IPS-20b (cell line): ENCODE measurements at regions not wholly inside any gene's neighbourhood (a gene's known extent, or its start where the extent isn't known, plus 50 kb on each side); places are given as distances from the start of the nearest gene placed in this dataset.

Source experiments
- H3K27ac ChIP-seq: one replicate; pipeline ENCODE4 v1.5.1; 2013; ENCODE audit warnings: low read length
- H3K27me3 ChIP-seq: 2 replicates; pipeline ENCODE4 v1.6.1; 2013; ENCODE audit warnings: mild to moderate bottlenecking, low read length, inconsistent platforms; ENCODE audit not compliant: insufficient read depth
- H3K36me3 ChIP-seq: 2 replicates; pipeline ENCODE4 v1.6.1; 2013; ENCODE audit warnings: low read depth, mild to moderate bottlenecking, inconsistent platforms, low read length, moderate library complexity; ENCODE audit not compliant: insufficient read depth
- H3K4me1 ChIP-seq: 2 replicates; pipeline ENCODE4 v1.6.1; 2013; ENCODE audit warnings: mild to moderate bottlenecking, control low read depth, inconsistent platforms, low read length, moderate library complexity; ENCODE audit not compliant: insufficient read depth
- H3K4me3 ChIP-seq: 2 replicates; pipeline ENCODE4 v1.5.1; 2013; ENCODE audit warnings: mild to moderate bottlenecking, low read length, inconsistent platforms
- H3K9ac ChIP-seq: 2 replicates; pipeline ENCODE4 v1.6.1; 2013; ENCODE audit warnings: low read depth, mild to moderate bottlenecking, inconsistent platforms, low read length, moderate library complexity
- H3K9me3 ChIP-seq: 2 replicates; pipeline ENCODE4 v1.6.1; 2013; ENCODE audit warnings: mild to moderate bottlenecking, low read depth, low read length, inconsistent platforms; ENCODE audit not compliant: insufficient read depth

DNA sequence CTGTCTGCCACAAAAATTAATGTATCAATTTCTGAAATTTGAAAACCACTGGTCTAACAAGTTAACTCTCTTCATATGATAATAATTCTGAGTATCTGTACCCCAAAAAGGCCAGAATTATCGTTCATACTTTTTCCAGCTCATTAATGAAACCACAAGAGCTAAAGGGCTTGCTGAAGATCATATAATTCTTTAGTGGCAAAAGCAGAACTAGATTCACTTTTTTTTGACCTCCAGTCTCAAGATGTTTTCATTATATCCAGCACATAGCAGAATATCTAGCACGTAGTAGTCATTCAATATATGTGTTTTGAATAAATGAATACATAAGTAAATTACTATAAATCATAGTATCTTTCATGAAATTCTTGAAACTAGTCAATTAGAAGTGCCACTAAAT is 246.7 kb upstream of the KCNH8 start:
- no peak overlapping the region for H3K4me3 ChIP-seq
- H3K9me3 ChIP-seq, result no peaks in the 10 kb centered on the region
- H3K27me3 ChIP-seq, result no peaks in the 10 kb centered on the region
- no peaks in the 10 kb centered on the region for H3K4me1 ChIP-seq
- H3K27ac ChIP-seq, result no peak overlapping the region
- H3K9ac ChIP-seq, result no peak overlapping the region
- H3K36me3 ChIP-seq, result no peaks in the 10 kb centered on the region

DNA sequence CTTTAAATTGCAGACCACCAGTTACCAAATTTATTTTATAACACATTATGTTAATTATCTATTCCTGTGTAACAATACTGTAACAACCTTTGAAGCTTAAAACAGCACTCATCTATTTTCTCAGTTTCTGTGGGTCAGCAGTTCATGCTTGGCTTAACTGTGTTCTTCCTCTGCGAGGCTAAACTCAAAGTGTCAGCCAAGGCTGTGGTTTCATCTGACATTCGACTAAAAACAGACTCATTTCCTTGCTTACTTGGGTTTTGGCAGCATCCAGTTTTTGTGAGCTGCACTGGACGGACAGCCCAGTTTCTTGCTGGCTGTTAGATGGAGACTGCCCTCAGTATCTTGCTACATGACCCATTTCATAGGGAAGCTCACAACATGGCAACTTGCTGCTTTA is 247.3 kb upstream of the KCNH8 start:
- Histone ChIP-seq H3K27ac (no peak overlapping the region), H3K9ac (no peak overlapping the region)

DNA sequence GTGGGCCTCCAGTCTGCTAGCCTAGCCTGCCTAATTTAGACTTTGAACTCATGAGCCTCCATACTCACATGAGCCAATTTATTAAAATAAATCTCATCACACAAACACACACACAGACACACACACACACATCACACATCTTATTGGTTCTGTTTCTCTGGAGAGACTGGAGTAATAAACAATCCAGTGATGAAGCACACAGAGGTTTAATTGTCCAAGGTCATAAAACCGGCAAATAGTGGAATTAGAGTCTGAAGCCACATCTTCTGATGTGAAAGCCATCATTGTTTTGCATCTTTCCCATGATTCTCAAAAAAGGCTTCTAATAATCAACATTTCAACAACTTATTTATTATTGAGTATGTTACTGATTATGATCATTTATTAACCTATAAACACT is 249.4 kb upstream of the KCNH8 start:
- no peaks in the 10 kb centered on the region for H3K27me3 ChIP-seq
- no peak overlapping the region for H3K4me3 ChIP-seq
- no peak overlapping the region for H3K9ac ChIP-seq
- peaks cover 3% of the 10 kb centered on the region; the same call in 1 of the 2 replicates for H3K4me1 ChIP-seq
- H3K36me3 ChIP-seq, result no peaks in the 10 kb centered on the region
- no peak overlapping the region for H3K27ac ChIP-seq
- H3K9me3 ChIP-seq, result no peaks in the 10 kb centered on the region

More for the DNA sequence above, 247.3 kb upstream of the KCNH8 start:
- H3K9me3 ChIP-seq, result no peaks in the 10 kb centered on the region
- no peaks in the 10 kb centered on the region for H3K36me3 ChIP-seq
- H3K27me3 ChIP-seq, result no peaks in the 10 kb centered on the region
- H3K4me3 ChIP-seq, result no peak overlapping the region
- H3K4me1 ChIP-seq, result peaks cover 3% of the 10 kb centered on the region; the same call in 1 of the 2 replicates

DNA sequence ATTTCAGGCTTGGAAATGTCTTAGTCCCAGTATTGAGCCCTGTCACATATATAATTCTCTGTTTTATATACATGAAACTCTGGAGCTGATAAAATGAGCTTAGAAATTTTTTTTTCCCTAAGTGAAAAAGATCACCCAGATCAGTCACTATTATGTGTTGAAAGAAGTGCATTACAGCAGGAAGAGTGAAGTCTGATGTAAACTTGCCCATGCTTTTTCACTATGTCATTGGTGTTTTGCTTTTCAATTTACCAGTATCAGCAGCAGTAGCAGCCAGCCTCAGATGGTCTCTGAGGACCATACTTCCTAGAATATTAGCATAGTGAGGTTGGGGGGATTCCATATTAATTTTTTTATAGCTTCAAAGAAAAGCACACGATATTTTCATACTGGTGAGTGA is 255.6 kb upstream of the KCNH8 start:
- no peaks in the 10 kb centered on the region for H3K9me3 ChIP-seq
- no peak overlapping the region for H3K4me3 ChIP-seq
- H3K9ac ChIP-seq, result no peak overlapping the region
- no peaks in the 10 kb centered on the region for H3K36me3 ChIP-seq
- H3K27me3 ChIP-seq, result no peaks in the 10 kb centered on the region
- peaks cover 3% of the 10 kb centered on the region; the same call in 1 of the 2 replicates for H3K4me1 ChIP-seq
- H3K27ac ChIP-seq, result no peak overlapping the region

DNA sequence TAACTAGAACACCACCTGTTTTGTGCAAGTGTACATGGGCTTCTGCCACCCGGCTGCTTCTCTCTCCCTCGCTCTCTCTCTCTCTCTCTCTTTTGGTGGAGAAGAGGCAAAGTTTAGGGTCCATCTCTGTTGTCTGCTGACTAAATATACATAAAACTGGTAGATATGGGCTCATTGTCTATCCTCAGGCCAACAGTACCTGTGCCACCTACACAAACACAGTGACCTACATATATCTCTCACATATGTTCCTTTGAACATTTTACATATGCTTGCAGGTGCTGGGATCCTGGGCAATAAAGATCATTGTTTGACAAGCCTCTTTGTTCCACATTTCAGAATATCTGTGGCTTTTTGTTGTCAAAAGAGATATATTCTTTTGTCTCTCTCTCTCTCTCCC is 256.3 kb upstream of the KCNH8 start:
- H3K9me3 ChIP-seq, result no peaks in the 10 kb centered on the region
- no peaks in the 10 kb centered on the region for H3K36me3 ChIP-seq
- H3K4me3 ChIP-seq, result no peak overlapping the region
- no peaks in the 10 kb centered on the region for H3K27me3 ChIP-seq
- H3K27ac ChIP-seq, result no peak overlapping the region
- H3K9ac ChIP-seq, result no peak overlapping the region
- peaks cover 3% of the 10 kb centered on the region; the same call in 1 of the 2 replicates for H3K4me1 ChIP-seq

DNA sequence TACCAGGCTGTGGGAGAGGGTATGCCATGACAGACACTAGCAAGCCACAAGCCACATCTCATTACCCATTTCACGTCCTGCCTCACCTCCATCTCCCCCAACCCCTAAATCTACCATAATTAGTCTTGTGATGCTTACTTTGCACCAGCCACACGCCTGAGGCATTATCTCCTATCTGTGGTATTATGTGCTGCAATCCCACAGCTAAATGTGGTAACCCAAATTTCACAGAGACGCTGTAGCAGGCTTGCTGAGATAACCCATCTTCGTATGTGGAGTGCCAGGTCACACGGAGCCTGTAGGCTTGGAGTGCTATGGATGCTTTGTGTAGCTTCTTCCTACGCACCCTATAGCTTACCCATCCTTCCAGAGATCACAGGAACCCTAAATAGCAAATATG is 256.7 kb upstream of the KCNH8 start:
- Histone ChIP-seq H3K9ac (no peak overlapping the region), H3K36me3 (no peaks in the 10 kb centered on the region), H3K27me3 (no peaks in the 10 kb centered on the region), H3K4me1 (peaks cover 3% of the 10 kb centered on the region; the same call in 1 of the 2 replicates), H3K9me3 (no peaks in the 10 kb centered on the region), H3K4me3 (no peak overlapping the region), H3K27ac (no peak overlapping the region)

DNA sequence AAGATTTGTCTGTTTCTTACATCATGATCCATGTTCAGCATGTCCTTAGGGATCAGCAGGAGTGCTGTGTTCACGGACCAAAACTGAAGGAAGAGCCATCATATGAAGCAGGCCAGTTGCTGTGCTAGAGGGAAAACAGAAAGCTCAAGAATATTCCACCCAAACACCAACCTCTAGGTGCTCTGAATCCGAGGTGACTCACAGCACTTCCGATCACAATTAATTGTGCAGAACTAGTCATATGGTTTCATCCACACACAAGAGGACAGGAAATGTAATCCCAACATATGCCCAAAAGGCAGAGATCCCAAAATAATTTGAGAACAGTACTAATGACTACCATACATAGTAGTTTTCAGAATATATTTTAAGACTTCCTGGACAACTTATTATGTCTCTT is 257.9 kb upstream of the KCNH8 start:
- no peak overlapping the region for H3K4me3 ChIP-seq
- no peaks in the 10 kb centered on the region for H3K9me3 ChIP-seq
- no peaks in the 10 kb centered on the region for H3K36me3 ChIP-seq
- H3K4me1 ChIP-seq, result no peaks in the 10 kb centered on the region
- H3K27ac ChIP-seq, result no peak overlapping the region
- no peaks in the 10 kb centered on the region for H3K27me3 ChIP-seq
- H3K9ac ChIP-seq, result no peak overlapping the region

DNA sequence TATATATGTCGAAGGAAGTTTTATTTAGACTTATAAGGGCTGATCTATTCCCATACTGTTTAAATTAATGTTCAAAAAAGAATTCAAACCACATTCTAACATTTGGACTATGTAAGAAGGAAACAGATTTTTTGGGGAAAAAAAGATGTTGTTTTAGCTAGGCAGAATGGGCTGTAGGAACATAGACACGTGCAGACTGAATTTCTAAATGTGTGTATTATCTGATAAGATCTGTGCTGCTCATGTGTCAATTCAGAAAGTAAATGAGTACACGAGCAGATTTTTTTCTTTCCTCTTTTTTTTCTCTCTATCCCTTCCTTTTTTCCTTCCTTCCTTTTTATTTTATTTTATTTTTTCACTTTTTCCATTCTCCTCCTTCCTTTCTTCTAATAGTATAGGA is 259.5 kb upstream of the KCNH8 start:
- Histone ChIP-seq H3K9me3 (no peaks in the 10 kb centered on the region), H3K36me3 (no peaks in the 10 kb centered on the region), H3K4me1 (no peaks in the 10 kb centered on the region), H3K27ac (no peak overlapping the region), H3K9ac (no peak overlapping the region), H3K27me3 (no peaks in the 10 kb centered on the region), H3K4me3 (no peak overlapping the region)

DNA sequence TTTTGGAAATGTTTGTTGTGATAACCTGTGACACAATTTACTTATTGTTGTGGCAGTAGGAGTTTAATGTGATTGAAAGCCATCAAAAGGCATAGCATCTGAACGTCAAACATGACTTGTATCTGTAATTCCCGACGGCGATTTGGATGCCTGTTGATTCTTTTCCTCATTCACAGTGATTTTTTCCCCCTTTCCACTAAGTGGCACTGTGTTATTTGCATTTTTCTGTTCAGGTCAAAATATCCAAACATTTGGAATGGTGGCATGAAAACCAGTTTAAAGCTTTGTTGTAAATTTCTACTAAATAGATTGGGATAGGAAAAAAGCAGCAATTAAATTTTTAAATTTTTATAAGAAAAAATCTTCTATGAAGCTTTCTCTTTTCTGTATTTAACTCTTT is 259.9 kb upstream of the KCNH8 start:
- no peak overlapping the region for H3K9ac ChIP-seq
- H3K9me3 ChIP-seq, result no peaks in the 10 kb centered on the region
- no peaks in the 10 kb centered on the region for H3K36me3 ChIP-seq
- no peaks in the 10 kb centered on the region for H3K4me1 ChIP-seq
- H3K27me3 ChIP-seq, result no peaks in the 10 kb centered on the region
- no peak overlapping the region for H3K27ac ChIP-seq
- no peak overlapping the region for H3K4me3 ChIP-seq

DNA sequence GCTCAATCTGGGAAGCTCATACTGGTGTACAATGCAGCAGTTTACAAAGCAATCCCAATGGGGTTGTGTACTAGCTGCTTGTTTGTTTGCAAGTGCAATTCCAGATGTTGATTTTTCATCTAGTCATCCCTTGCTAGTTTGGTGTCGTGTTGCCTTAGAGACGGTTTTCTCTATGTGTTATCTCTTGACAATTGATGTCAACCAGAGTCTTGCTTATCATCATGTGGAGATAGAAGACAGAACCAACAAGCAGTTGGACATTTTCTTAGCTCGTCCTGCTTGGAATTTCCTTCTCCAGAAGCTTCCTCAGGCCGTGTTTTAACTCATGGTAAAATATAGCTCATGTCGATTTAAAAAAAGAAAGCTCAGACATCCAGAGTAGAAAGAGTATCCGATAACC is 262.0 kb upstream of the KCNH8 start:
- Histone ChIP-seq H3K27ac (no peak overlapping the region), H3K4me1 (no peaks in the 10 kb centered on the region), H3K36me3 (no peaks in the 10 kb centered on the region), H3K9me3 (no peaks in the 10 kb centered on the region), H3K27me3 (no peaks in the 10 kb centered on the region), H3K9ac (no peak overlapping the region), H3K4me3 (no peak overlapping the region)

DNA sequence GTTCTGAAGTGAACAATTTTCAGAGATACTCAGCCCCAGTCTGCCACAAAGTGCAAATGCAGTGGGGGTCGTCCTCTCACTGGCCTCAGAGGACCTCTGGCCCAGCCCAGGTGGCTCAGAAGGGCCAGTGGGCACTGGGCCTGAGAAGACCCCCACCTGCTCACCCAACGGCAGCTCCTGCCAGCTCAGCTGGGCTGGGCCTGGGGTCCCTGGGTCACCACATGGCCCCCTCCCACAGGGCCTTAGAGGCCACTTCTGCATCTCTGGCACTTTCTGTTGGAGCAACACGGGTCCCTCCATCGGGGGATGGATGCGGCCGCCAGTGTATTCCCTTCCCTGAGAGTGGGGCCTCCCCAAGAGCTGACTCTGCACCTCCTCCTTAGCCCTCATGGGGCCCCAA is 262.7 kb upstream of the KCNH8 start:
- H3K4me3 ChIP-seq, result no peak overlapping the region
- no peak overlapping the region for H3K9ac ChIP-seq
- H3K36me3 ChIP-seq, result no peaks in the 10 kb centered on the region
- H3K4me1 ChIP-seq, result no peaks in the 10 kb centered on the region
- H3K27ac ChIP-seq, result no peak overlapping the region
- no peaks in the 10 kb centered on the region for H3K27me3 ChIP-seq
- no peaks in the 10 kb centered on the region for H3K9me3 ChIP-seq

DNA sequence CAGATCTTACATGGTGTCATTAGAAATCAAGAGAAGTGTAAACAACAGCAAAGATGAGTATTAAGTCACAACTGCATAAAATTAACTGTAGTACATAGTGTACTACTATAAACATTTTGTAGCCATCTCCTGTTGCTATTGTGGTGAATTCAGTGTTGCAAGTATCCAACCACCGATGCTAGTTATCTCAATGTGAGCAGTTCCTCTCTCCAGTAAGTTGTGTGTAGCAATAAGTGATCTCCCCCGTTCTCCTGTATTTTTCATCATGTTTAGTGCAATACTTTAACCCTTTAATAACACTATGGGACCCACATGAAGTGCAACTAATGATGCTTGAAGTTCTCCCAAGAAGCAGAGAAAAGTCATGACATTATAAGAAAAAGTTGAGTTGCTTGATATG is 264.7 kb upstream of the KCNH8 start:
- H3K4me1 ChIP-seq, result no peaks in the 10 kb centered on the region
- no peaks in the 10 kb centered on the region for H3K9me3 ChIP-seq
- H3K9ac ChIP-seq, result no peak overlapping the region
- no peak overlapping the region for H3K4me3 ChIP-seq
- H3K27me3 ChIP-seq, result no peaks in the 10 kb centered on the region
- H3K27ac ChIP-seq, result no peak overlapping the region
- H3K36me3 ChIP-seq, result no peaks in the 10 kb centered on the region

DNA sequence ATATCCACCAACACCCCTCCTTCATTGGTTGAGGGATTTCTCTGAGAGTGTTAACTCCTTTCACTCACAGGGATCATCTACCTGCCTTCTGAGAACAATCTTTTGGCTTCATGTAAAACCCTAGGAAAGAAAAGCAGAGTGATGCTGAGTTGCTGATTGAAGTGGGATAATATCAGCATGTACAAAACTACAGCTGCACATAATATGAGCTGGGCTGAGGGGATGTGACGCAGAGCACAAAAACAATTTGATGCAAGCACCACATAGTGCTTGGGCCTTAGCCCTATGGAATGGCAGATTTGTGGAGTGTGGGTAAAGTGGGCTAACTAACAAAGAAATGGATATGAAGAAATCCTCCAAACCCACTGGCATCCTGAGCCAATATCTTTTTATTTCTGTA is 267.6 kb upstream of the KCNH8 start:
- Histone ChIP-seq H3K4me1 (no peaks in the 10 kb centered on the region), H3K27me3 (no peaks in the 10 kb centered on the region)

More for the DNA sequence above, 267.6 kb upstream of the KCNH8 start:
- Histone ChIP-seq H3K9me3 (no peaks in the 10 kb centered on the region), H3K27ac (no peak overlapping the region), H3K9ac (no peak overlapping the region), H3K4me3 (no peak overlapping the region), H3K36me3 (no peaks in the 10 kb centered on the region)
